NB4 (cell line): ENCODE measurements at regions not wholly inside any gene's neighbourhood (a gene's known extent, or its start where the extent isn't known, plus 50 kb on each side); places are given as distances from the start of the nearest gene placed in this dataset.

Experiments
- DNase-seq: peaks from one replicate; pipeline ENCODE4 v3.0.0; 2010; ENCODE audit warnings: low read depth
- H3K4me3 ChIP-seq: one replicate; pipeline ENCODE4 v1.5.1; 2011; ENCODE audit warnings: mild to moderate bottlenecking, low read depth, low read length, moderate library complexity
- CTCF ChIP-seq: IDR thresholded peaks from one replicate; pipeline ENCODE4 v1.5.1; 2012; ENCODE audit warnings: low read depth, low read length
- MAX ChIP-seq: IDR thresholded peaks from 2 replicates; pipeline ENCODE4 v1.6.1; 2011; ENCODE audit warnings: low read depth, low read length
- MYC ChIP-seq: IDR thresholded peaks from 2 replicates; pipeline ENCODE4 v1.6.1; 2011; ENCODE audit warnings: low read depth, low read length
- POLR2A ChIP-seq: IDR thresholded peaks from 2 replicates; pipeline ENCODE4 v1.6.1; 2011; ENCODE audit warnings: mild to moderate bottlenecking; ENCODE audit not compliant: insufficient read length; ENCODE audit errors: extremely low read depth

- no peak for DNase-seq
- no peak overlapping the region for H3K4me3 ChIP-seq
- TF ChIP-seq CTCF (no peak), MAX (no peak), POLR2A (no peak), MYC (no peak)
These were observed 737.1 kb downstream of the FAT4 start for GRCh38 chr4:126051689-126052424.

GRCh38 chr4:126056116-126056650, 741.4 kb downstream of the FAT4 start:
- TF ChIP-seq POLR2A, result no peak
- no peak for TF ChIP-seq CTCF
- TF ChIP-seq MYC, result no peak
- no peak for TF ChIP-seq MAX

GRCh38 chr4:126057371-126057770, 742.6 kb downstream of the FAT4 start:
- no peak for TF ChIP-seq MYC
- no peak for TF ChIP-seq MAX
- no peak for TF ChIP-seq CTCF
- TF ChIP-seq POLR2A, result no peak
- DNase-seq, result no peak
- no peak overlapping the region for H3K4me3 ChIP-seq

More at GRCh38 chr4:126056116-126056650, 741.4 kb downstream of the FAT4 start:
- no peak for DNase-seq
- no peak overlapping the region for H3K4me3 ChIP-seq

GRCh38 chr4:126058596-126058995, 743.8 kb downstream of the FAT4 start:
- H3K4me3 ChIP-seq, result no peak overlapping the region
- no peak for DNase-seq
- TF ChIP-seq MYC, result no peak
- no peak for TF ChIP-seq MAX

- H3K4me3 ChIP-seq, result no peak overlapping the region
- no peak for TF ChIP-seq MAX
- no peak for TF ChIP-seq CTCF
- TF ChIP-seq MYC, result no peak
- no peak for TF ChIP-seq POLR2A
- DNase-seq, result no peak
These were observed 746.9 kb downstream of the FAT4 start for GRCh38 chr4:126061655-126062054.

- TF ChIP-seq MYC, result no peak
- TF ChIP-seq MAX, result no peak
- TF ChIP-seq POLR2A, result no peak
- no peak for TF ChIP-seq CTCF
- DNase-seq, result no peak
- H3K4me3 ChIP-seq, result no peak overlapping the region
These were observed 750.3 kb downstream of the FAT4 start for GRCh38 chr4:126065016-126065415.
